HCT116 (cell line): ENCODE measurements at regions not wholly inside any gene's neighbourhood (a gene's known extent, or its start where the extent isn't known, plus 50 kb on each side); places are given as distances from the start of the nearest gene placed in this dataset.
A peak's percentile ranks its signal among the peaks of the same experiment; 100 is the strongest.

Experiments used
- ATAC-seq: fragments of 200-7000 bp; cut with Tn5 transposase; 2 replicates; pipeline ENCODE4 v1.9.1; 2020; ENCODE audit warnings: mild to moderate bottlenecking, moderate library complexity
- BruUV-seq: library from RNA; stranded (reverse); fragments of 400-500 nt; replicated peaks from 2 replicates; lab custom pipeline; 2021; lab: Mats Ljungman, UMichigan
- CTCF ChIA-PET: fragments of 300-600 bp; sonication (Branson Sonifier 250); formaldehyde crosslinking; loops from one replicate; lab custom pipeline; 2021; ENCODE audit warnings: antibody characterized with exemption; lab: Charles Lee
- POLR2A ChIA-PET: fragments of 300-600, 350-600 bp; sonication (Branson Sonifier 250); formaldehyde crosslinking; loops from one replicate; lab custom pipeline; 2021; ENCODE audit warnings: antibody characterized with exemption; lab: Charles Lee
- RAD21 ChIA-PET, 2 experiments: fragments of 300-600 bp; sonication (Branson Sonifier 250); formaldehyde crosslinking; loops; one replicate each; lab custom pipeline; 2023; ENCODE audit warnings: low total read pairs in 2 of 2; ENCODE audit not compliant: uncharacterized antibody in 2 of 2, unreplicated experiment in 2 of 2, low non-redundant PET in 1 of 2; lab: Charles Lee
- DNase-seq: peaks from one replicate; pipeline ENCODE4 v3.0.0-alpha.2; 2010; ENCODE audit warnings: low read depth, low spot score
- H2AFZ ChIP-seq: fragments of 200-600 bp; shearing (Covaris generic), sonication (generic); 2 replicates; pipeline ENCODE4 v1.6.1; 2017; ENCODE audit warnings: low read depth, mixed run types, mixed read lengths, antibody characterized with exemption, low read length; ENCODE audit not compliant: poor library complexity, severe bottlenecking
- H3K27ac ChIP-seq: 2 replicates; pipeline ENCODE4 v1.5.1; 2012; ENCODE audit warnings: low read depth, low read length
- H3K27me3 ChIP-seq: fragments of 200-600 bp; sonication (generic); 2 replicates; pipeline ENCODE4 v1.6.1; 2016; ENCODE audit warnings: mixed run types, low read length, mixed read lengths; ENCODE audit not compliant: insufficient read depth
- H3K36me3 ChIP-seq, 2 experiments: fragments of 200-500 bp in 1 of 2; fragments of 200-600 bp in 1 of 2; sonication (Bioruptor generic) in 1 of 2; sonication (generic) in 1 of 2; 2 replicates each; pipeline versions ENCODE4 v1.5.1 to v1.6.1; 2014 to 2016; ENCODE audit warnings: low read length in 2 of 2, inconsistent platforms in 1 of 2, mixed read lengths in 1 of 2, mixed run types in 1 of 2; ENCODE audit not compliant: insufficient read depth in 2 of 2, control insufficient read depth in 1 of 2
- H3K4me1 ChIP-seq, 2 experiments: fragments of 200-600 bp in 1 of 2; sonication (generic) in 1 of 2; 2 replicates each; pipeline versions ENCODE4 v1.5.1 to v1.6.1; 2012 to 2017; ENCODE audit warnings: low read length in 2 of 2, inconsistent platforms in 1 of 2, mild to moderate bottlenecking in 1 of 2, mixed read lengths in 1 of 2, mixed run types in 1 of 2, moderate library complexity in 1 of 2; ENCODE audit not compliant: insufficient read depth in 2 of 2, control insufficient read depth in 1 of 2
- H3K4me2 ChIP-seq: fragments of 200-600 bp; sonication (generic); 2 replicates; pipeline ENCODE4 v1.6.1; 2017; ENCODE audit warnings: mixed run types, low read length, mixed read lengths
- H3K4me3 ChIP-seq, 2 experiments: fragments of 200-600 bp in 1 of 2; sonication (generic) in 1 of 2; replicated peaks in 1 of 2; 2 replicates each; pipeline ENCODE4 v1.5.1; 2011 to 2016; ENCODE audit warnings: low read length in 2 of 2, control low read depth in 1 of 2, low read depth in 1 of 2, mild to moderate bottlenecking in 1 of 2, mixed read lengths in 1 of 2, mixed run types in 1 of 2
- H3K79me2 ChIP-seq: fragments of 200-600 bp; sonication (generic); 2 replicates; pipeline ENCODE4 v1.6.1; 2017; ENCODE audit warnings: mild to moderate bottlenecking, mixed run types, low read length, moderate library complexity, mixed read lengths; ENCODE audit not compliant: insufficient read depth
- H3K9ac ChIP-seq: fragments of 200-600 bp; sonication (generic); 2 replicates; pipeline ENCODE4 v1.6.1; 2016; ENCODE audit warnings: low read length, mixed read lengths
- H3K9me2 ChIP-seq: fragments of 200-600 bp; sonication (generic), shearing (Covaris generic); 2 replicates; pipeline ENCODE4 v1.6.1; 2017; ENCODE audit warnings: mixed run types, mild to moderate bottlenecking, moderate library complexity; ENCODE audit not compliant: insufficient read depth
- H3K9me3 ChIP-seq, 2 experiments: fragments of 200-500 bp in 1 of 2; fragments of 200-600 bp in 1 of 2; sonication (Bioruptor generic) in 1 of 2; sonication (generic) in 1 of 2; 2 replicates each; pipeline ENCODE4 v1.6.1; 2014 to 2017; ENCODE audit warnings: low read length in 2 of 2, mixed read lengths in 2 of 2, inconsistent platforms in 1 of 2, low read depth in 1 of 2, mild to moderate bottlenecking in 1 of 2, mixed run types in 1 of 2, moderate library complexity in 1 of 2; ENCODE audit not compliant: control insufficient read depth in 1 of 2, insufficient read depth in 1 of 2
- H4K20me1 ChIP-seq: fragments of 200-600 bp; sonication (generic), shearing (Covaris generic); 2 replicates; pipeline ENCODE4 v1.6.1; 2017; ENCODE audit warnings: mixed run types, mild to moderate bottlenecking, moderate library complexity; ENCODE audit not compliant: insufficient read depth
- CBX3 ChIP-seq: IDR thresholded peaks from 2 replicates; pipeline ENCODE4 v1.6.1; 2012; ENCODE audit warnings: low read depth
- FOSL1 ChIP-seq: IDR thresholded peaks from 2 replicates; pipeline ENCODE4 v1.6.1; 2012; ENCODE audit warnings: low read depth
- RAD21 ChIP-seq: IDR thresholded peaks from 2 replicates; pipeline ENCODE4 v1.6.1; 2012; ENCODE audit warnings: low read depth, mild to moderate bottlenecking
- SP1 ChIP-seq: IDR thresholded peaks from 2 replicates; pipeline ENCODE4 v1.6.1; 2012; ENCODE audit warnings: low read depth
- intact Hi-C: fragments of 100-400 bp; cut with micrococcal nuclease; formaldehyde crosslinking; loops from 2 replicates; pipeline ENCODE4 v1.10.0; 2022
- TF ChIP-seq, protein P1 (sequence below), 3 experiments: fragments of 200-600 bp in 1 of 3; sonication (generic) in 1 of 3; IDR thresholded peaks in 2 of 3; conservative IDR thresholded peaks in 1 of 3; 2 replicates each; pipeline ENCODE4 v1.5.1; 2012 to 2017; ENCODE audit warnings: low read depth in 2 of 3, low read length in 2 of 3, antibody characterized with exemption in 1 of 3, borderline replicate concordance in 1 of 3, control low read depth in 1 of 3, mild to moderate bottlenecking in 1 of 3, mixed read lengths in 1 of 3, mixed run types in 1 of 3, moderate library complexity in 1 of 3; ENCODE audit not compliant: insufficient read depth in 1 of 3
- TF ChIP-seq, protein P2 (sequence below): IDR thresholded peaks from 2 replicates; pipeline ENCODE4 v1.6.1; 2011; ENCODE audit warnings: mild to moderate bottlenecking, low read length, moderate library complexity; ENCODE audit not compliant: insufficient replicate concordance; ENCODE audit errors: extremely low read depth

DNA sequence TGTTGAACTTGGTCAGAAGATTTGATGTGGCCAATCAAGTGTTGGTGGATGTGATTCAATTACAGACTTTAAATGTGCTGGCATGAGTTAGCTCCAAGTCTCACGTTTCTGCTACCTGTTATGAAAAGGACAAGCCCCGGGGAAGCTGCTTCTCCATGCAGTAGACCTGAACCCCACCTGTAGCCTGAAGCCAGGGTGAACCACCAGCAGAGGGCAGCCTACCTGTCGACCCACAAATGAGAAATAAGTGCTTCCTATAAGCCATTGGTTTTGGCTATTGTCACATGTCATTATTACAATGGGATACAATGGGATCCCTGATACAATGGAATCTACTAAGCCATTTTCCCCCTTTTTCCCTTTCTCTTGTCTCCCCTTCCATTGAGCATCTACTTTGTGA, 230.2 kb downstream of the PRDM2 start:
- Histone ChIP-seq H3K27ac (no peak overlapping the region), H3K27me3 (peaks cover 4% of the 10 kb centered on the region; the same call in 1 of the 2 replicates), H3K79me2 (no peaks in the 10 kb centered on the region), H3K9me2 (no peaks in the 10 kb centered on the region), H3K4me1 (no peaks in the 10 kb centered on the region), H3K36me3 (no peaks in the 10 kb centered on the region), H3K9me3 (no peaks in the 10 kb centered on the region), H3K4me3 (no peak overlapping the region), H3K9ac (no peak overlapping the region), H4K20me1 (no peaks in the 10 kb centered on the region), H2AFZ (peak overlapping the region; percentile 16), H3K4me2 (no peak overlapping the region)
- BruUV-seq = no TSS peak
- DNase-seq = peak; percentile 27
- intact Hi-C loops = no loop called here
- ChIA-PET RAD21 (no interaction called here), CTCF (no interaction called here), POLR2A (no interaction called here)
- ATAC-seq = peak; percentile 92
- TF ChIP-seq FOSL1 (no peak), RAD21 (peak; percentile 35; the same call in 1 of the 2 replicates), CBX3 (0 out of 2 replicates have a peak, but pooled peaks have one; percentile 29), SP1 (no peak)
- TF ChIP-seq, protein P1, sequence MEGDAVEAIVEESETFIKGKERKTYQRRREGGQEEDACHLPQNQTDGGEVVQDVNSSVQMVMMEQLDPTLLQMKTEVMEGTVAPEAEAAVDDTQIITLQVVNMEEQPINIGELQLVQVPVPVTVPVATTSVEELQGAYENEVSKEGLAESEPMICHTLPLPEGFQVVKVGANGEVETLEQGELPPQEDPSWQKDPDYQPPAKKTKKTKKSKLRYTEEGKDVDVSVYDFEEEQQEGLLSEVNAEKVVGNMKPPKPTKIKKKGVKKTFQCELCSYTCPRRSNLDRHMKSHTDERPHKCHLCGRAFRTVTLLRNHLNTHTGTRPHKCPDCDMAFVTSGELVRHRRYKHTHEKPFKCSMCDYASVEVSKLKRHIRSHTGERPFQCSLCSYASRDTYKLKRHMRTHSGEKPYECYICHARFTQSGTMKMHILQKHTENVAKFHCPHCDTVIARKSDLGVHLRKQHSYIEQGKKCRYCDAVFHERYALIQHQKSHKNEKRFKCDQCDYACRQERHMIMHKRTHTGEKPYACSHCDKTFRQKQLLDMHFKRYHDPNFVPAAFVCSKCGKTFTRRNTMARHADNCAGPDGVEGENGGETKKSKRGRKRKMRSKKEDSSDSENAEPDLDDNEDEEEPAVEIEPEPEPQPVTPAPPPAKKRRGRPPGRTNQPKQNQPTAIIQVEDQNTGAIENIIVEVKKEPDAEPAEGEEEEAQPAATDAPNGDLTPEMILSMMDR (IDR thresholded peaks at IDR 0.05 in 2 of 3, conservative IDR thresholded peaks at IDR 0.05 in 1 of 3; ENCODE audit: borderline replicate concordance in 1 of 3, insufficient read depth in 1 of 3, low read depth in 2 of 3, low read length in 2 of 3) = peak; percentile 34 to 78 (median 75); a peak in 5 of 6 replicates
- TF ChIP-seq, protein P2, sequence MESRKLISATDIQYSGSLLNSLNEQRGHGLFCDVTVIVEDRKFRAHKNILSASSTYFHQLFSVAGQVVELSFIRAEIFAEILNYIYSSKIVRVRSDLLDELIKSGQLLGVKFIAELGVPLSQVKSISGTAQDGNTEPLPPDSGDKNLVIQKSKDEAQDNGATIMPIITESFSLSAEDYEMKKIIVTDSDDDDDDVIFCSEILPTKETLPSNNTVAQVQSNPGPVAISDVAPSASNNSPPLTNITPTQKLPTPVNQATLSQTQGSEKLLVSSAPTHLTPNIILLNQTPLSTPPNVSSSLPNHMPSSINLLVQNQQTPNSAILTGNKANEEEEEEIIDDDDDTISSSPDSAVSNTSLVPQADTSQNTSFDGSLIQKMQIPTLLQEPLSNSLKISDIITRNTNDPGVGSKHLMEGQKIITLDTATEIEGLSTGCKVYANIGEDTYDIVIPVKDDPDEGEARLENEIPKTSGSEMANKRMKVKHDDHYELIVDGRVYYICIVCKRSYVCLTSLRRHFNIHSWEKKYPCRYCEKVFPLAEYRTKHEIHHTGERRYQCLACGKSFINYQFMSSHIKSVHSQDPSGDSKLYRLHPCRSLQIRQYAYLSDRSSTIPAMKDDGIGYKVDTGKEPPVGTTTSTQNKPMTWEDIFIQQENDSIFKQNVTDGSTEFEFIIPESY = no peak
